GM18502 (cell line): ENCODE measurements at regions not wholly inside any gene's neighbourhood (a gene's known extent, or its start where the extent isn't known, plus 50 kb on each side); places are given as distances from the start of the nearest gene placed in this dataset.
"Not testable (repeated sequence)": the region's sequence is repeated elsewhere in the genome, so short reads cannot be mapped to it uniquely, and the experiment has no call there.

ENCODE experiments used
- ATAC-seq: cut with Tn5 transposase; IDR thresholded peaks from one replicate; pipeline ENCODE4 v1.9.1; 2021; ENCODE audit warnings: mild to moderate bottlenecking; ENCODE audit not compliant: unreplicated experiment, poor library complexity

DNA sequence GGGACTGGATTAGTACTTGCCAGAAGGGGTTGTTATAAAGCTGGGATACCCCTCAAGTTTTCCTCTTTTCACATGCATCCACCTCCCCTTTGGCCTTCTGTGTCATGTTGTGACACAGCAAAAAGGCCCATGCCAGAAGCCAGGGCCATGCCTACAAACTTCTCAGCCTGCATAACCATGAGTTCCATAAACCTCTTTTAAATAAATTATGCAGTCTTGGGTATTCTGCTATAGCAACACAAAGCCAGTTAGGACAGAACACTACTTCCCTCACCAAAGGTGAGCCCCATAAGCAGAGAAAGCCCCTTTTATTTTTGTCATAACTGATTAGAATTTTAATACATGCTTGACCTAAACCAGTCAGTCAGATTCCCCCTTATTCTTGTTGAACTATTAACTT, 801.3 kb downstream of the DNAH5 start:
- no peak for ATAC-seq

DNA sequence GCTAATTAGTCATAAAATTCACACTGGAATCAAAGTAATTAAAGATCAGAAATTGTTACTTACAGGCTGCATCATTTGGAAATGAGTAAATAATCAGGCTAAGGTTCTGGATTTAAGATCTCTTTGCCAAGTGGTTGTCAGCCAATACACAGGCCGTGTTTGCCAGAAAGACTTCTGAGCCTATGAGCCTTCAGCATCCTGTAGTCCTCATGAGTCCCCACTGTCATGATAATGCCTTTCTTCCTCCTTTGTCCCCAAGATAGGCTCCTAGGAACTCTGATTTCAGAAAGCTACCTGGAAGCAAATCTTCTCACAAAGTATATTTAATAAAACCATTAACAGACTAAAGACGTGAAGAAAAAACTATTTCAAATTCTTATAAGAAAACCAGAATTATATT, 810.5 kb downstream of the DNAH5 start:
- no peak for ATAC-seq

DNA sequence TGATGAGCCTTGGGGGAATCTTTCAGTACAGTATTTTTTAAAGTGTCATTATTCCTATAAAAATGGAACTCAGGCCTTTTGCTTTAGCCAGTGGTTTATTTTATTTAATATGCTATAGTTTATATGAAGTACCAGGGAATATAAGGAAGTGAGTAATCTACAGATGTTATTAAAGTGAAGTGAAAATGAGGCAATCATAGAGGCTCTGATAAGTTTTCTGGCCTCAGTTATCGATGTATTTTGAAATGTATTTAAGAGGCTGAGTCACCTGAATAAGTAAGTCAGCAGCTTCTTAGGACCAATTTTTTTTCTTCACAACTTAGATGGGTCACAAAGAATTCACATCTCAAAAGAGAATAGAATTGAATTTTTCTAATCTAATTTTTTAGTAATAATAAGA, 829.0 kb downstream of the DNAH5 start:
- no peak for ATAC-seq

DNA sequence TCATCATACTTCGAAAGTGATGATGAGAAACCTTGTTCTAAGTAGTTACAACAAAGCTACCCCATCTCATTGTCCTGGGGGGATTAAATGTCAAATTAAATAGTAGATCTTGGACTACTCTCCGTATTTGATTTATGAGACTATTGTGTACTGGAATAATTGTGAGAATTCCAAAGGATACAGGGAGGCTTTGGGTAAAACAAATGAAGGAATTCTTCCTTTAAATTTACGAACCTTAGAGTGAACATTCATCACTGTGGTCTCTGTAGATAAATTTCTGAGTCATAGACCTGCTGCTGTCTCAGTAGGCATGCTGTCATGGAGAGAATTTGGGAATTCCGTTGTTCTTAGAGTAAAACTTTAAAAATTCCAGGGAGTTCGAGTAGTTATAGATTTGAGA, 836.2 kb downstream of the DNAH5 start:
- no peak for ATAC-seq

DNA sequence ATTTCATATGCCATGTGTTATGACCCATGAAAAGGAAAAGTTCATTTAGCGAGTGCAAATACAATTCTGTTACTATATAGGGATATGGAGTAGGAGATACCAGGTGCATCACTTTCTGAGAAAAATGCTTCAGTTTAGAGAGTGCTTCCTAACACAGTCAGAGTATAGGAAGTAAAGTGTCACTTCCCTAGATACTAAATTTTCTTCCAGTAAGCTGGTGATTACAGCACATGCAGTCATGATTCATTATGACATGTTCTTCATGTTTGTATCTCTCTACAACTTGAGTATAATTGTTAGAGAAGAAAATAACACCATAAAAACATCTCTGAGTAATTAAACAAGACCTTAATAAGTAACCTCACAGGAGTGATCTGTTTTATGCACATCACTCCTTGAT, 837.0 kb downstream of the DNAH5 start:
- ATAC-seq: no peak

DNA sequence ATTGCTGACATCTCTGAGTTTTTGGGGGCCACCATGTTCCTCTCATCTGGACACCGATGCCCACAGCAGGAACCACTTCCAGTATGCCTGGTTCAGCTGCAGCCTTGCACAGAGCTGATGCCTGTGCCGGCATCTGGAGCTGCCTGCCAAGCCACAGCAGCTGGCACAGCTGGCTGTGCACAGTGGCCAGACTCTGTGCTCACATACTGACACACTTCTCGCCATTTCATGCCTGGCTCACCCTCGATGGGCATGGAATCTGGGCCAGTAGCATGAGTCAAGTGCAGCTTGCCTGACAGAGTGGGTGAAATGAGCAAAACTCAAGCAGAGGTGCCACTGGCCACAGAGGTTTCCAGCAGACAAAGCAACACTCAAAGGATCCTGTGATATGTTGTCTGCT, 863.4 kb downstream of the DNAH5 start:
- ATAC-seq: no peak

DNA sequence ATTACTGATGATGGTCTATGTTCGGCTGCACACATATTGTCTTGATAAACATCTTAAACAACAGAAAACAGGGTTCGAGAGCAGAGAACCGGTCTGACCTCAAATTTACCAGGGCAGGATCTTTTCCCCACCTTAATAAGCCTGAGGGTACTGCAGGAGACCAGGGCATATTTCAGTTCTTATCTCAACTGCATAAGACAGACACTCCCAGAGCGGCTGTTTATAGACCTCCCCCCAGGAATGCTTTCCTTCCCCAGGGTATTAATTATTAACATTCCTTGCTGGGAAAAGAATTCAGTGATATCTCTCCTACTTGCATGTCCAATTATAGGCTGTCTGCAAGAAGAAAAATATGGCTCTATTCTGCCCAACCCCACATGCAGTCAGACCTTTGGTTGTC, 871.6 kb downstream of the DNAH5 start:
- not testable (repeated sequence) for ATAC-seq

DNA sequence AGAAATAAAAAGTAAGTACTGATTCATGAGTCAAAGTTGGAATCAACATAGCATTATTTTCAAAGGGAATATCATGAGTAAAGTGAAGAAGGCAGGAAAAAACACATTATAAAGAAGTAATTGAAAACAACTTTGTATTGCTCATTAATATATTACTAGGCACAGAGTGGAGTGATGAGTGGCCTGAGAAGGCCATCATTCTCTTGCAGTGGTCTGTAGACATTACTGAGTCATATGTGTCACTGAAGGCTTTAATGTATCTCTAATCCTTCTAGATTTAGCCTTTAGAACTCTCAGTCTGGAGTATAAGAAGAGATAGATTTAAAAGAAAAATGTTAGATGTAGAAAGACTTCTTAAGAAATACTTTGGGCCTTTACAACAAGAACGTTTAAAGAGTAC, 881.4 kb downstream of the DNAH5 start:
- no peak for ATAC-seq

DNA sequence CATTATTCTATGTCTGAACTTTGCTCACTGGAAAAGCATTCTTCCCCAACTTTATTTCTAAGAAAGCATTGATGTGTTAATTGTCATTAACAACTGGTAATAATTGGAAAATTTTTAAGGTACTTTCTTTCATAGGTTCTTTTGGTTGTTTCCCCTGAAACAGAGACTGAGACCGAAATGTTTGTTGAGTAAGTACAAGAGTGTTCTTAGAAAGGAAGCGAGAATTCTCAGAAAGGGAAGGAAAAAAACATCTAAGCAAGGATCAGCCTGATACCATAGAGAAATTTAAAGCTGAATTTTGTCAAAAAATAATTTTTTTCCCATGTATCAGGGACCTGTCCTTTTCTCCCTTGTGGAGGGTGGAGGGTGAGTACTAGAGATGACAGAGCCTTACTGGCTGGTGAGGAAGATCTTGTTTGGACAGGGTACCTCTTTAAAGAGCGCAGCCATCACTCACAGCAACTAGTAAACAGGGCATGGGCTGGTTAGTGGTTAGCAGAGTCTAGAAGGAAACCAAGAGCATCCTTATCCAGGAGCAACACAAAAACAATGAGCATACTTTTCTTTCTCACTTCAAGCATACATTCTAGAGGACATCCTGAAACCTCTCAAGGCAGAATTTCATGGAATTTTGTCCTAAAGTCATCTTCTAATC, 898.5 kb downstream of the DNAH5 start:
- no peak for ATAC-seq

DNA sequence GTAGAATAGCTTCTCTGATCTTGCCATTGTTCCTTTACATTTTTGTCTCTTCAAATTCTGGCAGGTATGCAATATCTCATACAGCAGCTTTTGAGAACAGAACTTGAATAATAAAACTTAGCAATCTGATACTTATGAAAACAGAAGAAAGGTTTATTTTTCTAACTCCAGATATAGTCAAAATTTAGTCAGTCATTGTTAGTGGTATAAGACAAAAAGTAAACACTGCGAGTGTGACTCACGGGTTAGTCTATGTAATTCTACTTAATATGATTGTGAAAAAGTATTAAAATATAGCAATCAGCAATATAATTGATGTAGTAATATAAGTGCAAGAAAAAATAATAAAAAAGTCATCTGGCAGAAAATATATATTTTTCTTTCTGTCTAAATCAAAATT, 910.4 kb downstream of the DNAH5 start:
- no peak for ATAC-seq

DNA sequence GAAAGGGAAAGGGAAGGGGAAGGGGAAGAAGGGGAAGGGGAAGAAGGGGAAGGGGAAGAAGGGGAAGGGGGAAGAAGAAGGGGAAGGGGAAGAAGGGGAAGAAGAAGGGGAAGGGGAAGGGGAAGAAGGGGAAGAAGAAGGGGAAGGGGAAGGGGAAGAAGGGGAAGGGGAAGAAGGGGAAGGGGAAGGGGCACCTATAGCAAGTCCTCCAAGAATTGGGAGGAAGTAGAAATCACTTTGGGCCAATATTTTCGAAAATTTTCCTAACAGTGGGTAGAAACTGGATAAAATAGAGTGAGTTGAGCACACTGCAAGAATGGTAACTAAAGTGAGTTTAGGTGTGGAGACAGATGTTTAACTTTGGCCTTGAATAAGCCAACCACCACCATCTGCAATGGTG, 915.3 kb downstream of the DNAH5 start:
- no peak for ATAC-seq

DNA sequence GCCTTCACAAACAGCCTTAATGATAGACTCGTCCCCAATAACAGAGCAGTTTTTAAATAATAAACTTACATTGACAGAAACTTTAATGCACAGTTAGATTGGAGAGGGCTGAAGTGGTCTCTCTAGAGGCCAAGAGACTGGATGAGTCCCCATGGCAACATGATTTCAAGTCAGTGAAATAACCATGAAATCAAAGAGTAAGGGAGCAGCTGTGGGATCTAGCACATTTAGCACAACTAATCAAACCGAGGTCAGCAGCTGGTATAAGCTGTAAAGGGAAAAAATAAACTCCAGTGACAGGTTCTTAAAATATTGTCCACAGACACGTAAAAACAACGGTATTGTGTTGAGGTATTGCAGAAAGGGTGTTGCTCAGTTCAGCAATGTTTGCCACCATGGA, 916.6 kb downstream of the DNAH5 start:
- ATAC-seq: no peak

DNA sequence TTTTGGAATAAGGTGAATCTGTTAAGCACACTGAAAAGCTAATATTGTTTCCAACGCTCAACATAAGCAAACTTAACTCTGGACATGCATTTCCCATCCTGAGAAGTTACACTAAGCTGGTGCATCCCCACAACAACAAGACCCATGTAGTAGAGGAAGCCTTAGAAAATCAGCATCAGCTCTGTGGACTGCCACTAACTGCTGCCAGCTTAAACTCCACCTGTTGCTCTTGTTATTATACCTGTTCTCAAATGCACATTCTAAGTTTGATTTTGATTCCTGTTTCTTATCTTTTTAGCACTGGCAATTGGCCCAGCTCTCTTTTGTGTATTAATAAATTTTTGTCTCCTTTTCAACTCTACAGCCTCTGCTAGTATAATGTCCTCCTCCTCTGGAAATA, 924.8 kb downstream of the DNAH5 start:
- no peak for ATAC-seq

DNA sequence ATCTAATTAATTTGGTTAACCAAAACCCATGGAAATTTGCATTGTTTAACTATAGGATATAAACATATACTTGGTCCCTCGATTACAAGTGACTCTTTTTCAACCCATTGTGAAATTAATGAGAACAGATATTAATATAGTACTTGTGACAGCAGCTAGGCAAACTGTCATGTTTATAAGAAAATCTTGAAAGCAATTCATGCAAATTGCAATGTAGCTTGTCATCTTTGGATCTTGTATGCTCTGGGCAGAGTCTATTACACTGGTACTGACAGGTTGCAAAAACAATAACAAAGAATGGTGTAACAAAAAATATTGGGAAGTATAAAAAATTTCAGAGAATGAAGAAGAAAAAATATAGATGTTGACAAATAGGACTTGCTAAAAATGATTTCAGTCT, 941.0 kb downstream of the DNAH5 start:
- ATAC-seq: no peak

DNA sequence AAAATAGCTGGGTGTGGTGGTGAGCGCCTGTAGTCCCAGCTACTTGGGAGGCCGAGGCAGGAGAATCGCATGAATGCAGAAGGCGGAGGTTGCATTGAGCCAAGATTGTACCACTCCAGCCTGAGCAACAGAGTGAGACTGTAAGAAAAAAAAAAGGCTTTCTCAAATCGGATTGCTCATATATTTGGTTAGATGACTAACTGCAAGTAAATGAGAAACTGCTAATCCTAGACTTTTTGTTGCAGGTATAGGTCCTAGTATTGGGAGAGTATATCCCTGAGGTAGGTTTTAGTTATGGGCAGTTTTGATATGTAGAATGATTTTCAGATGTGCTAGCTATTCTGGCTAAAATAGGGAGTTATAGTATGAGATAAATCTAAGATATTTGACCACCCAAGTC, 944.8 kb downstream of the DNAH5 start:
- ATAC-seq: no peak

DNA sequence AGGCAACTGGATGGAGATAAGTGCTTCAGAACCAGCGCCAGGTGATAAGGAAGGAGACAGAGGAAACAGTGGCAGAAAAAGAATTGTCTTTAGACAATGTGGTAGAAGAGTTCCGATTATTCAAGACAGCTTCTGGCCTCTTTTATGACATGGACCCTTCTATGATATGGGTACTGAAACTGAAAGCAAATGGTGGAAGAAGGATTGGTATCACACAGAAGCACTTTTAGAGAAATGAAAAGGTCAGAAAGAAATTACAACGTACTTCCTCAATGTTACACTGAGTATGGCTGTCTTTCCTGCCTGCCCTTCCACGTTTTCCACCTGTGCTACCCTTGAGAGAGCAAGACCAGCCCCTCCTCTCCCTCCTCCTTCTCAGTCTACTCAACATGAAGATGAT, 959.3 kb downstream of the DNAH5 start:
- no peak for ATAC-seq

DNA sequence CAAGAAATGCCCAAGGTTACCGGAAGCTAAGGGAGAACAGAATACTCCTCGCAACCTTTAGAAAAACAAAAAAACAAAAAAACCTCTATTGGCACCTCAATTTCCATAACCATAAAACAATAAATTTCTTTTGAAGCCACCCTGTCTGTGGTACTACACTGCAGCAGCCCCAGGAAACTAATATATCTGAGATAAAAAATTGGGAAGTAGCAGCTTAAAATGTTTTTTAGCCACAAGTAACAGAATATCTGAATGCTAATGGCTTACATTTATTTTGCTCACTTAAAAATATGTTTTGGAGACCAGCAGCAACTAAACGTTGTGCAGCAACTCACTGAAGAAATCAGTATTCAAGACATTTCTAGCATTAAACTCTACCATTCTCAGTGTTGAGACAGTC, 969.6 kb downstream of the DNAH5 start:
- ATAC-seq: no peak

DNA sequence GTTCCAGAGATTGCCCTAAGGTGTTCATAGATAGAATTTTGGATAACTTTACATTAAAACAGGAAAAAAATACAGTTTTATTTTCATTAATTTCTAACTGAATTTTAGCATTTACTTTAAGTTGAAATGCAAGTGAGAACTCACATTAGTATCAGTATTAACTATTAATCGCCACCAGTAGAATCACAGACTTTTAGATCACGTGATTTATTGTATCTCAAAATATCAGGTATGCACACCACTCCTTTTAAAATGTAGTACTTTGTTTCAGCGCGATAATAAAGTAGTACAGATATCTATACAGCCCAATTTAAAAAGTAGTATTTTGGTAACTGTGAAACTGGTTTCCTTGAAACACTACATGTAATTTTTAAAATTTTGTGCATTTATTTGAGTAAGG, 978.7 kb downstream of the DNAH5 start:
- no peak for ATAC-seq

DNA sequence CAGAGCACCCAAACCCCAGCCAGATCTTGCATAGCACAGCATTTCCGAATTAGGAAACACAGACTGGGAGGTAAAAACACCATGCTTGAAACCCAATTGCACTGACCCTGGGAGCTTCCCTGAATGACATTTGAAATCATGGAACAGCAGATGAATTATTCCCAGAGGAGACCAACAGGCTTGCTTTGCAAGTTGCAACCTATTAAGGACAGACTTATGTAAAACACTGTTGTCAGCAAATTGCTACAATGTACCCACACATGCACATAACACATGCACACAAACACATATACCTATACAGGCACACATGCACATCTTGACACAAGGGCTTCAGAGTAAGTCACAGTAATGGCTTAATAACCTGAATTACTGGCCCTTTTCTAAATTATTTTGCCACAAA, 984.8 kb downstream of the DNAH5 start:
- no peak for ATAC-seq

DNA sequence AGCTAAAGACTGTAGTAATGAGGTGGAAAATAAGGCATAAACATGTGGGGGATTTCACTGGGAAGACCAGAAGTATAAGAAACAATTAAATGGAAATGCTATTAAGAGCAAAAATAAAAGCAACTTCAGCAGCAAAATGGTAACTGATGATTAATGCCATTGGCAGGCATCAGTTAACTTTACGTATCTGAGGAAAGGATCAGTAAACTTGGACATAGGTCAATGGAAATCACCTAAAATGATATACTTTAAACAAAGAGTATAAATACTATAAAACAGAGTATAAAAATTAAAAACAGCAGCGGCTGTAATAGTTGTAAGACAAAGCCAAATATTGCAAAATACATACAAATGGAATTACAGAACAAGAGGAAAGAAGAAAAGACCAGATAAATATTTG, 992.1 kb downstream of the DNAH5 start:
- ATAC-seq: no peak

DNA sequence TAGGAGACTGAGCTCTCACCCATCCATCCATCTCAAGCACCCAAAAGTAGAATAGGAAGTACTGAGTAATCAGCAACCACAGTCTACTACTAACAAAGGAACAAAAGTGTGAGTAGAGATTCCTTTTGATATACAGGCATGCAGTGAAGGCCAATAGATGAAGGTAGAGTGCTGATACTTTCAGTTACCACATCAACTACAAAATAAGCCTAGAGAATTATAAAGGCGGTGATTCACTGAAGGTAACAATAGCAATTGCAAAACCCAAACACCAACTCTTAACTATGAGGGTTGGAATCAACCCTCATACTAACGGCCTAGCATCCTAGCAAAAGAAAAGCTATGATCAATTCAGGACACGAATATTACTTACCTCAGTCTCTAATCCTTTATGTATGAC, 992.6 kb downstream of the DNAH5 start:
- ATAC-seq: no peak

DNA sequence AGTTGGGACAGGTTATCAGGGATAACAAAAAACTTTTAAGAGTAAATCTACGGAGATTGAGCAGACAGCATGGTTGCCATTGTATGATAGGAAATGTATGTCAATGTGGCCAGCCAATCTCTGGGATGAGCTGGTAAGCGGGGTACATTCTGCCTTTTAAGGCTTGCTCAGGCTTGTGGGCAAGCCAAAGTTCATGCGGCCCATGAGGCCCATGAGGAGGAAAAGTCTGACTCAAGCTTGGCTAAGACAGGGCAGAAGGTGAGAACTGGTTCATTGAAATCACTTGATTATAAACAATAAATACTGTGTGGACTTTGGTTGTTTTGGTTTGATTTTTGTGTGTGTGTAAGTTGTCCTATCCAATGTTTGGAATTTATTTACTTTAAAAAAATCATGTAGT, 997.1 kb downstream of the DNAH5 start:
- no peak for ATAC-seq

DNA sequence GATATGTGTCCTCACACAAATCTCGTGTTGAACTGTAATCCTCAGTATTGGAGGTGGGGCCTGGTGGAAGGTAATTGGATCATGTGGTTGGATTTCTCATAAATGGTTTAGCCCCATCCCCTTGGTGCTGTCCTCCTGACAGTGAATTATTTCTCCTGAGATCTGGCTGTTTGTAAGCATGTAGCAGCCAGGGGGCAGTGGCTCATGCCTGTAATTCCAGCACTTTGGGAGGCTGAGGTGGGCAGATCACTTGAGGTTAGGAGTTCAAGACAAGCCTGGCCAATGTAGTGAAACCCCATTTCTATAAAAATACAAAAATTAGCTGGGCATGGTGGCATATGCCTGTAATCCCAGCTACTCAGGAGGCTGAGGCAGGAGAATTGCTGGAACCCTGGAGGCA, 999.0 kb downstream of the DNAH5 start:
- not testable (repeated sequence) for ATAC-seq
